ENCODE measurements at regions not wholly inside any gene's neighbourhood (a gene's known extent, or its start where the extent isn't known, plus 50 kb on each side); places are given as distances from the start of the nearest gene placed in this dataset.

GRCh38 chr1:214764502-214764901, 161.5 kb downstream of the CENPF start:
- Histone ChIP-seq H2AFZ (ENCODE audit: low read depth) (no peak overlapping the region), H3F3A (replicated peaks; ENCODE audit: insufficient read depth) (no peaks in the 10 kb centered on the region), H3K9me2 (no peaks in the 10 kb centered on the region), H3K36me3 (replicated peaks in 1 of 2; ENCODE audit: control insufficient read depth in 1 of 2, insufficient read depth in 2 of 2, low read length in 1 of 2) (no peaks in the 10 kb centered on the region), H3K4me2 (no peak overlapping the region), H3K9ac (no peak overlapping the region), H3K4me1 (ENCODE audit: control insufficient read depth in 1 of 2, insufficient read depth in 2 of 2, low read depth in 1 of 2, low read length in 1 of 2) (no peaks in the 10 kb centered on the region), H3K79me2 (ENCODE audit: insufficient read depth) (no peaks in the 10 kb centered on the region), H3K27ac (ENCODE audit: low read depth in 2 of 2, low read length in 1 of 2) (no peak overlapping the region), H3K4me3 (ENCODE audit: low read depth in 2 of 2, low read length in 1 of 2) (no peak overlapping the region), H4K20me1 (ENCODE audit: insufficient read depth) (no peaks in the 10 kb centered on the region), H3K27me3 (ENCODE audit: insufficient read depth) (no peaks in the 10 kb centered on the region), H3K9me3 (peaks cover 13% of the 10 kb centered on the region)
- WGBS (ENCODE audit: low lambda C conversion rate), result 0% methylated on average over 1 of the region's 1 CpG
- no peak for DNase-seq
- CTCF ChIA-PET, result interaction anchor here (1.2 kb wide), 1 partner anchor 763 kb away, joined by 3 read pairs; no protein-coding TSS in a partner anchor
- TF ChIP-seq RAD21 (IDR thresholded peaks at IDR 0.05; ENCODE audit: low read length) (no peak), FOXM1 (IDR thresholded peaks at IDR 0.05; ENCODE audit: low read depth) (no peak), POLR2AphosphoS5 (IDR thresholded peaks at IDR 0.05; ENCODE audit: low read depth, low read length) (no peak), IRF3 (IDR thresholded peaks at IDR 0.05; ENCODE audit: low read depth, low read length) (no peak), RXRA (IDR thresholded peaks at IDR 0.05; ENCODE audit: borderline replicate concordance, low read depth) (no peak), YY1 (IDR thresholded peaks at IDR 0.05; ENCODE audit: low read depth) (no peak), SMC3 (IDR thresholded peaks at IDR 0.05; ENCODE audit: low read depth, low read length) (no peak), EZH2phosphoT487 (IDR thresholded peaks at IDR 0.05; ENCODE audit: borderline replicate concordance, low read depth) (no peak), JUND (IDR thresholded peaks at IDR 0.05) (no peak), RFX5 (IDR thresholded peaks at IDR 0.05; ENCODE audit: low read length) (no peak), USF1 (IDR thresholded peaks at IDR 0.05; ENCODE audit: borderline replicate concordance, low read depth) (no peak), PBX3 (IDR thresholded peaks at IDR 0.05) (no peak), TAF1 (IDR thresholded peaks at IDR 0.05; ENCODE audit: borderline replicate concordance, low read depth, low read length) (no peak), MXI1 (IDR thresholded peaks at IDR 0.05; ENCODE audit: low read depth, low read length) (no peak), CHD2 (IDR thresholded peaks at IDR 0.05; ENCODE audit: low read length, partially characterized antibody) (no peak), USF2 (IDR thresholded peaks at IDR 0.05; ENCODE audit: borderline replicate concordance, low read depth, low read length) (no peak)
- POLR2A ChIA-PET, result no interaction called here

Measured in SK-N-SH (cell line).